GM12891 (cell line): ENCODE measurements at regions not wholly inside any gene's neighbourhood (a gene's known extent, or its start where the extent isn't known, plus 50 kb on each side); places are given as distances from the start of the nearest gene placed in this dataset.

Experiments
- PAX5 ChIP-seq: IDR thresholded peaks from 2 replicates; pipeline ENCODE4 v1.6.1; 2011; ENCODE audit warnings: low read length, moderate library complexity, mild to moderate bottlenecking; ENCODE audit not compliant: insufficient read depth, severe bottlenecking
- POLR2A ChIP-seq: IDR thresholded peaks from 2 replicates; pipeline ENCODE4 v1.6.1; 2011; ENCODE audit warnings: low read depth, low read length, control low read depth
- POLR2AphosphoS5 ChIP-seq: IDR thresholded peaks from 2 replicates; pipeline ENCODE4 v1.6.1; 2011; ENCODE audit warnings: low read depth, low read length, control low read depth
- SPI1 ChIP-seq: IDR thresholded peaks from 2 replicates; pipeline ENCODE4 v1.6.1; 2011; ENCODE audit warnings: low read depth, low read length, control low read depth

DNA sequence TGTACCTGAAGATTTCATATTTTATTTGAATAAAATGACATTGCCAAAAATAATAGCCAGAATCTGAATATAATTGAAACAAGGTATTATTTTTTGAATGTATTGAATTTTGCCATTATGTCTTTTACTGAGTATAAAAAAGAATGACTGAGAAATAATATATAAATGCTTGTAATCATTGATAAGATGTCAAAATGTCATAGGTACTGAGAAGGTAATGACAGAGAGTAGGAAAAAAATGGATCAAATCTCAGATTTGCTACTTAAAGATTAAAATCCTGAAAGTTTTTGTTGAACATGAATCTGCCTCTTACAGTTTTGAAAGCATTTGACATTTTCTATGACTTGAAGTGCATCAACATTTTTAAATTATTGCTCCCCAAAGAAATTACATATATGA lies 1069.9 kb upstream of the ADGRL4 start:
- TF ChIP-seq POLR2A (no peak), POLR2AphosphoS5 (no peak), SPI1 (no peak), PAX5 (no peak)
